ENCODE measurements at regions not wholly inside any gene's neighbourhood (a gene's known extent, or its start where the extent isn't known, plus 50 kb on each side); places are given as distances from the start of the nearest gene placed in this dataset.

DNA sequence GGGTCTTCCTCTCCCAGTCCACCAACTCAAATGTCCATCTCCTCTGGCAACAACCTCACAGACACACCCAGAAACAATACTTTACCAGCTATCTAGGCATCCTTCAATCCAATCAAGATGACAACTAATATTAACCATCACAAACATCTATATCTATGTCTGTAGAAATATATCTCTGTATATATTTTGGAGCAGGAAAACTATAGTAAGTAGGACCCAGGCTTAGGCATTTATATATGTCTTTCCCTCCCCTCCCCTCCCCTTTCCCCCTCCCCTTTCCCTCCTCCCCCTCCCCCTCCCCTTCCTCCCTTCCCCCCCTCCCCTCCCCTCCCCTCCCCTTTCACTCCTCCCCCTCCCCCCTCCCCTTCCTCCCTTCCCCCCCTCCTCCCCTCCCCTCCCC, 210.5 kb downstream of the RNF144A start:
- Histone ChIP-seq H3K4me1 (ENCODE audit: low read depth) (no peaks in the 10 kb centered on the region), H3K9me3 (no peaks in the 10 kb centered on the region), H3K36me3 (ENCODE audit: low read depth) (no peaks in the 10 kb centered on the region), H3K4me3 (no peak overlapping the region)
- intact Hi-C loops (cut with DNase I, micrococcal nuclease) = no loop called here
- ATAC-seq (no peak), DNase-seq (no peak)
- TF ChIP-seq, protein P1, sequence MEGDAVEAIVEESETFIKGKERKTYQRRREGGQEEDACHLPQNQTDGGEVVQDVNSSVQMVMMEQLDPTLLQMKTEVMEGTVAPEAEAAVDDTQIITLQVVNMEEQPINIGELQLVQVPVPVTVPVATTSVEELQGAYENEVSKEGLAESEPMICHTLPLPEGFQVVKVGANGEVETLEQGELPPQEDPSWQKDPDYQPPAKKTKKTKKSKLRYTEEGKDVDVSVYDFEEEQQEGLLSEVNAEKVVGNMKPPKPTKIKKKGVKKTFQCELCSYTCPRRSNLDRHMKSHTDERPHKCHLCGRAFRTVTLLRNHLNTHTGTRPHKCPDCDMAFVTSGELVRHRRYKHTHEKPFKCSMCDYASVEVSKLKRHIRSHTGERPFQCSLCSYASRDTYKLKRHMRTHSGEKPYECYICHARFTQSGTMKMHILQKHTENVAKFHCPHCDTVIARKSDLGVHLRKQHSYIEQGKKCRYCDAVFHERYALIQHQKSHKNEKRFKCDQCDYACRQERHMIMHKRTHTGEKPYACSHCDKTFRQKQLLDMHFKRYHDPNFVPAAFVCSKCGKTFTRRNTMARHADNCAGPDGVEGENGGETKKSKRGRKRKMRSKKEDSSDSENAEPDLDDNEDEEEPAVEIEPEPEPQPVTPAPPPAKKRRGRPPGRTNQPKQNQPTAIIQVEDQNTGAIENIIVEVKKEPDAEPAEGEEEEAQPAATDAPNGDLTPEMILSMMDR (IDR thresholded peaks at IDR 0.05) = no peak

DNA sequence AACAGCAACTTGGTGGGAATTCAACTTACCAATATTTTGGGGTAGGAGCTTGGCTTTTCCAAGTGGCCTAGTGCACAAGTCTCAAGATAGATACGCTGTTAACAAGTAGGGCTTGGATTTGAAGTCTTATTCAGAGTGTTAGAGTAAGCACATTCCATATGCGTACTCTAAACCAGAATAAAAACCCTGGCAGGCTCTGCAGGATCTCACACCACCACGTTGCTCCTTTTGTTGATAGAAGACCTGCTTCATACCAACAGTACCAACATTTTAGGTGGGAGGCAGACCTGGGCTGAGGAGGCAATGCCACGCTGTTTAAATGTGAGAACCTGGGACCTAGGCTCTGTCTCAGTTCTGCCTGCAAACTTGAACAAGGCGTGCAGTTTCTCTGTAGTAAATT, 214.0 kb downstream of the RNF144A start:
- ATAC-seq = no peak
- intact Hi-C loops (cut with DNase I, micrococcal nuclease) = no loop called here
- no peaks in the 10 kb centered on the region for H3K4me1 ChIP-seq (ENCODE audit: low read depth)
- no peaks in the 10 kb centered on the region for H3K9me3 ChIP-seq
- TF ChIP-seq, protein P1 (IDR thresholded peaks at IDR 0.05) = no peak
- DNase-seq = no peak
- no peaks in the 10 kb centered on the region for H3K36me3 ChIP-seq (ENCODE audit: low read depth)
- no peak overlapping the region for H3K4me3 ChIP-seq

DNA sequence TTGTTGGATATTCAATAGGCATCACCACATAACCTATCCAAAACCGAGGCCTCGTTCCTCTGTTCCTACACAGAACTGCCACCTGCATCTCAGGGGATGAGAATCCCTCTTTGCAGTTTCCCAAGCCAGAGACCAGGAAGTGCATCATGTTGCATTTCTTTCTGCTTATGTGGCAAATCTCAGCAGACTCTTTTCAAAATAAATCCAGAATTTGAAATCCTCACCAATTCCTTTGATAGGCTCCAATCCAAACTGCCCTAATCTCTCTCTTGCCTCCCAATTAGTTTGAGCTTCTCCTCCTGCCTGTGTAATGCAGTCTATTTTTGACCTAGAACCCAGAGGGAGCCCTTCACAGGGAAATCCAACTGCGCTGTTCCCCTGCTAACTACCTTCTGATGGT, 215.5 kb downstream of the RNF144A start:
- DNase-seq (no peak), ATAC-seq (no peak)
- Histone ChIP-seq H3K4me1 (ENCODE audit: low read depth) (no peaks in the 10 kb centered on the region), H3K9me3 (no peaks in the 10 kb centered on the region), H3K4me3 (no peak overlapping the region), H3K36me3 (ENCODE audit: low read depth) (no peaks in the 10 kb centered on the region)
- TF ChIP-seq, protein P1 (IDR thresholded peaks at IDR 0.05) = no peak
- intact Hi-C loops (cut with DNase I, micrococcal nuclease) = no loop called here

DNA sequence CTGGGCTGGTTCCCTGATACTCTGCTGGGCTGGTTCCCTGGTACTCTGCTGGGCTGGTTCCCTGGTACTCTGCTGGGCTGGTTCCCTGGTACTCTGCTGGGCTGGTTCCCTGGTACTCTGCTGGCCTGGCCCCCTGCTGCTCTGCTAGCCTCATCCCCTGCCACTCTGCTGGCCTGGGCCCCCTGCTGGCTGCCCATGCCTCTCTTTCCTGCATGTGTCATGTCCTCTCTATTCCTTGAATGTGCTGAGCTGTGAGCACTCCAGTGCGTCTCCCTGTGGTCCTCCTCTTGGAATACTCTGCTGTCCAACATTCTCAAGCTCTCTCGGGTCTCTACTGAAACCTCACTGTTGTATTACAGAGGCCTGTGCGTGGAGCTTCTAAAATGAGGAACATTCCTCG, 216.3 kb downstream of the RNF144A start:
- intact Hi-C loops (cut with DNase I, micrococcal nuclease) = no loop called here
- TF ChIP-seq, protein P1 (IDR thresholded peaks at IDR 0.05) = no peak
- no peak overlapping the region for H3K4me3 ChIP-seq
- H3K4me1 ChIP-seq (ENCODE audit: low read depth) = no peaks in the 10 kb centered on the region
- no peaks in the 10 kb centered on the region for H3K9me3 ChIP-seq
- DNase-seq (peak in 1 of 3 donors; percentile 29), ATAC-seq (no peak)
- H3K36me3 ChIP-seq (ENCODE audit: low read depth) = no peaks in the 10 kb centered on the region

DNA sequence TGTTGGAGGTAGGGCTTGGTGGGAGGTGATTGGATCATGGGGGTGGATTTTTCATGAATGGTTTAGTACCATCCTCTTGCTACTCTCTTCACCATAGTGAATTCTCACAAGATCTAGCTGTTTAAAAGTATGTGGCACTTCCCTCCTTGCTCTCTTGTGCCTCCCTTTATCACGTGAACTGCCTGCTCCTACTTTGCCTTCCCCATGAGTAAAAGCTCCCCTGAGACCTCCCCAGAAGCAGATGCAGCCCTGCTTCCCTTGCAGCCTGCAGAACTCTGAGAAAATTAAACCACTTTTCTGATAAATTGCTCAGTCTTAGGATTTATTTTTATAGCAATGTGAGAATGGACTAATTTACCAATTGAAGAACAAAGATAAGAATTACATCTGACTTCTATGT, 223.1 kb downstream of the RNF144A start:
- ATAC-seq = no peak
- TF ChIP-seq, protein P1 (IDR thresholded peaks at IDR 0.05) = no peak

DNA sequence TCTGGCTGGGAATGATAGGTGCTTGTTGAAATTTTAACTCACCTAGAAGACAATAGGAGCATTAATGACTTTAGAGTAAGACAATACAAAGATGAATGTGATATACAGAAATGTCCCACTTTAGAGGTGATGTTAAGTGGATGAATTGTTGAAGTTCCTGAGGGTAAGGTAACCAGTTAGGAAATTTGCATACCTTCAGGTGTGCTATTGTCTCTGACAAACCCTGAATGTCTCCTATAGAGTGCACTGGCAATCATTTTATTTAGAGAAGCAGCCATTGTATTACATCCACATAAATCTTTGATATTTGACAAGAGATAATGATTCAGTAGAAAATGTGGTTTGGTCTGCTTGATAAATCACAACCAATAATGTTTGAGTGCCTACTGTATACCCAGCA, 228.5 kb downstream of the RNF144A start:
- DNase-seq (no peak), ATAC-seq (no peak)
- TF ChIP-seq, protein P1 (IDR thresholded peaks at IDR 0.05) = no peak
- H3K4me1 ChIP-seq (ENCODE audit: low read depth) = no peaks in the 10 kb centered on the region
- H3K36me3 ChIP-seq (ENCODE audit: low read depth) = no peaks in the 10 kb centered on the region
- H3K4me3 ChIP-seq = no peak overlapping the region
- intact Hi-C loops (cut with DNase I, micrococcal nuclease) = no loop called here
- no peaks in the 10 kb centered on the region for H3K9me3 ChIP-seq

More for the DNA sequence above, 223.1 kb downstream of the RNF144A start:
- no peaks in the 10 kb centered on the region for H3K36me3 ChIP-seq (ENCODE audit: low read depth)
- H3K4me3 ChIP-seq = no peak overlapping the region
- intact Hi-C loops (cut with DNase I, micrococcal nuclease) = no loop called here
- H3K4me1 ChIP-seq (ENCODE audit: low read depth) = no peaks in the 10 kb centered on the region
- no peak for DNase-seq
- H3K9me3 ChIP-seq = no peaks in the 10 kb centered on the region

Data from mucosa of descending colon (tissue), 3 donors.